ENCODE measurements at regions not wholly inside any gene's neighbourhood (a gene's known extent, or its start where the extent isn't known, plus 50 kb on each side); places are given as distances from the start of the nearest gene placed in this dataset.

GRCh38 chr7:51629206-51629605, 312.6 kb upstream of the COBL start:
- no peak for TF ChIP-seq ZFX (IDR thresholded peaks at IDR 0.05; ENCODE audit: borderline replicate concordance)
- TF ChIP-seq, protein P1, sequence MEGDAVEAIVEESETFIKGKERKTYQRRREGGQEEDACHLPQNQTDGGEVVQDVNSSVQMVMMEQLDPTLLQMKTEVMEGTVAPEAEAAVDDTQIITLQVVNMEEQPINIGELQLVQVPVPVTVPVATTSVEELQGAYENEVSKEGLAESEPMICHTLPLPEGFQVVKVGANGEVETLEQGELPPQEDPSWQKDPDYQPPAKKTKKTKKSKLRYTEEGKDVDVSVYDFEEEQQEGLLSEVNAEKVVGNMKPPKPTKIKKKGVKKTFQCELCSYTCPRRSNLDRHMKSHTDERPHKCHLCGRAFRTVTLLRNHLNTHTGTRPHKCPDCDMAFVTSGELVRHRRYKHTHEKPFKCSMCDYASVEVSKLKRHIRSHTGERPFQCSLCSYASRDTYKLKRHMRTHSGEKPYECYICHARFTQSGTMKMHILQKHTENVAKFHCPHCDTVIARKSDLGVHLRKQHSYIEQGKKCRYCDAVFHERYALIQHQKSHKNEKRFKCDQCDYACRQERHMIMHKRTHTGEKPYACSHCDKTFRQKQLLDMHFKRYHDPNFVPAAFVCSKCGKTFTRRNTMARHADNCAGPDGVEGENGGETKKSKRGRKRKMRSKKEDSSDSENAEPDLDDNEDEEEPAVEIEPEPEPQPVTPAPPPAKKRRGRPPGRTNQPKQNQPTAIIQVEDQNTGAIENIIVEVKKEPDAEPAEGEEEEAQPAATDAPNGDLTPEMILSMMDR (IDR thresholded peaks at IDR 0.05): no peak
- H3K27ac ChIP-seq: no peak overlapping the region

- TF ChIP-seq, protein P1 (IDR thresholded peaks at IDR 0.05): no peak
- no peak for TF ChIP-seq ZFX (IDR thresholded peaks at IDR 0.05; ENCODE audit: borderline replicate concordance)
Measured at GRCh38 chr7:51621956-51622355, 305.3 kb upstream of the COBL start.

GRCh38 chr7:51620706-51621105, 304.1 kb upstream of the COBL start:
- no peak for TF ChIP-seq ZFX (IDR thresholded peaks at IDR 0.05; ENCODE audit: borderline replicate concordance)
- TF ChIP-seq, protein P1 (IDR thresholded peaks at IDR 0.05): no peak
- H3K27ac ChIP-seq: no peak overlapping the region

More at GRCh38 chr7:51621956-51622355, 305.3 kb upstream of the COBL start:
- H3K27ac ChIP-seq: no peak overlapping the region

DNA sequence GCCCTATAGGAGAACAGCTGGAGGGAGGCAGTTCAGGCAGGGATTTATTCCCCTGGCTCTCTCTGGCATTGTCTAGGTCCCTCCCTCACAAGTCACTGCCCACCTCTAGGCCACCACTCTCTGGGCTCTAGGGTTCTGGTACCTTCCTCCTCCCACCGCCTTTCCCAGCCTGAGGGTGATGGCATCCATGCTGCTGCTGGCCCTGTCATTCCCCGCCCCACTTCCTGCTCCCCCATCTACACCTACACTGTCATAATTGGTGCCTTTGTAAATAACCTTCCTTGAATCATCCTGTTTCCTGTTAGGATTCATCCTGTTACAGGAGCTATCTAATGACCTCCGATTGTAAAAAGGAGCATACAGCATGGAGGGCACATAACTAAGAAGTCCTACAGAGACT, 303.3 kb upstream of the COBL start:
- TF ChIP-seq ZFX (IDR thresholded peaks at IDR 0.05; ENCODE audit: borderline replicate concordance): no peak
- TF ChIP-seq, protein P1 (IDR thresholded peaks at IDR 0.05): no peak
- H3K27ac ChIP-seq: no peak overlapping the region

GRCh38 chr7:51617686-51618085, 301.1 kb upstream of the COBL start:
- H3K27ac ChIP-seq: no peak overlapping the region
- TF ChIP-seq, protein P1 (IDR thresholded peaks at IDR 0.05): no peak
- TF ChIP-seq ZFX (IDR thresholded peaks at IDR 0.05; ENCODE audit: borderline replicate concordance): no peak

DNA sequence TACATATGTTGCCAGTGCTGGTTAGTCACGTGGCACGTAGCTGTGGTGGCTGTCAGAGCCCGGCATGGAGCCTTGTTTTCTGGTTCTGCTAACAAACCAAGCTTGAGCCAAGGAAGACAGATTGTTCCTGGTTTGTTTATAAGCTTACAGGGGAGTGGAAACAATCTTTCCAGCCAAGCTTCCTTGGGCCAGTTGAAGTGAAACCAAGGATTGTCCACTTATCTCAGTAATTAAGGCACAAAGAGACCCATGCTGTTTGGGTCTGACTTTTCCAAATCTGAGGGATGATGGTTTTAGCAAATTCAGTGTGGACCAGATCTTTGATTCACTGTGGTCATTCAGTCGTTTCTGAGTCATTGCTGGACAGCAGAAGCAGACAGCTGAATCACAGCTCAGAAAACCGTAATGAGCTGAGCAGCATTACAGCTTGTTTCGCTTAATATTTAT, 297.3 kb upstream of the COBL start:
- TF ChIP-seq, protein P1 (IDR thresholded peaks at IDR 0.05): no peak
- TF ChIP-seq ZFX (IDR thresholded peaks at IDR 0.05; ENCODE audit: borderline replicate concordance): no peak
- no peak overlapping the region for H3K27ac ChIP-seq

DNA sequence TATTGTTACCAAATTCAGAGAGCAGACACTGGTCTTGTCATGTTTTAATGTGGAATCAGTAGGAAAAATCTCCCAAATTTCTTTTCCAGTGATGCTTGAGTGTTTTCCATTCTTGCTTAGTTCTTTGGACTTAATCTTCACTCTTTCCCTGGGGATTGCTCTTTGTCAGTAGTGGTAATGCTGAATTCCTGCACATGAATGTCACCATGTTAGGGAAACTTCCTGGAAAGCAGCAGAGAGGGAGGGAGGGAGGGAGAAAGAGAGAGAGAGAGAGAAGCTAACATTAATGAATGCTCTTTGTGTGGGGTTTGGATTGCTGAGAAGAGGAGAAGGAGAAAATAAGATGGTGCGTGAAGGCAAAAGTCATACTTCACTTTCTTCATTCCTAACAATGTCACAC, 295.3 kb upstream of the COBL start:
- H3K27ac ChIP-seq: no peak overlapping the region
- no peak for TF ChIP-seq ZFX (IDR thresholded peaks at IDR 0.05; ENCODE audit: borderline replicate concordance)
- TF ChIP-seq, protein P1 (IDR thresholded peaks at IDR 0.05): no peak

All from 22Rv1 (cell line).